Keratinocyte (primary cell): ENCODE measurements at regions not wholly inside any gene's neighbourhood (a gene's known extent, or its start where the extent isn't known, plus 50 kb on each side); places are given as distances from the start of the nearest gene placed in this dataset.

Experiments
- CTCF ChIP-seq, 3 experiments: IDR thresholded peaks in 1 of 3; conservative IDR thresholded peaks in 1 of 3; optimal IDR thresholded peaks in 1 of 3; 2 replicates in 2 of 3; 3 replicates in 1 of 3; pipeline versions ENCODE3 to v1.5.1; 2011; ENCODE audit warnings: low read length in 3 of 3, mild to moderate bottlenecking in 3 of 3, moderate library complexity in 2 of 3, control low read depth in 1 of 3, inconsistent platforms in 1 of 3; ENCODE audit not compliant: insufficient read depth in 2 of 3; ENCODE audit errors: extremely low read depth in 1 of 3
- EZH2 ChIP-seq: IDR thresholded peaks from one replicate; pipeline ENCODE4 v1.6.1; 2012; ENCODE audit warnings: inconsistent platforms, mild to moderate bottlenecking, low read length, moderate library complexity

- TF ChIP-seq CTCF (optimal IDR thresholded peaks at IDR 0.05 in 1 of 3, IDR thresholded peaks at IDR 0.05 in 1 of 3, conservative IDR thresholded peaks at IDR 0.05 in 1 of 3; ENCODE audit: extremely low read depth in 1 of 3, insufficient read depth in 2 of 3, low read length in 3 of 3) (no peak), EZH2 (no peak)
Observed at GRCh38 chr4:79584902-79585301, 176.9 kb upstream of the GK2 start.
